Cardiac muscle cell (in vitro differentiated cells and primary cell): ENCODE measurements at regions not wholly inside any gene's neighbourhood (a gene's known extent, or its start where the extent isn't known, plus 50 kb on each side); places are given as distances from the start of the nearest gene placed in this dataset.

Source experiments
- DNase-seq, 2 donors: peaks; one replicate each; pipeline versions ENCODE4 v3.0.0 to v3.0.0-alpha.2; 2010 to 2017; ENCODE audit warnings: low read depth in 1 of 2, low spot score in 1 of 2
- H3K27ac ChIP-seq: fragments of 200-600 bp; sonication (generic); 2 replicates; pipeline ENCODE4 v1.5.1; 2016
- H3K27me3 ChIP-seq: fragments of 200-600 bp; sonication (generic); 2 replicates; pipeline ENCODE4 v1.6.0; 2016; ENCODE audit warnings: control low read depth
- H3K36me3 ChIP-seq: fragments of 200-600 bp; sonication (generic); 2 replicates; pipeline ENCODE4 v1.5.1; 2016; ENCODE audit warnings: control low read depth
- H3K4me1 ChIP-seq: fragments of 200-600 bp; sonication (generic); 2 replicates; pipeline ENCODE4 v1.8.1; 2017; ENCODE audit warnings: low read depth, mild to moderate bottlenecking, mixed run types
- H3K4me3 ChIP-seq: fragments of 200-600 bp; sonication (generic); 2 replicates; pipeline ENCODE4 v1.5.1; 2016; ENCODE audit warnings: mild to moderate bottlenecking
- H3K9me3 ChIP-seq: fragments of 200-600 bp; sonication (generic); 2 replicates; pipeline ENCODE4 v1.5.1; 2017; ENCODE audit warnings: low read depth, mild to moderate bottlenecking, control low read depth
- CTCF ChIP-seq: IDR thresholded peaks from 2 replicates; pipeline ENCODE4 v1.5.1; 2012; ENCODE audit warnings: low read depth, mild to moderate bottlenecking, low read length

GRCh38 chr12:93979189-93979588, 169.2 kb upstream of the PLXNC1 start:
- H3K4me3 ChIP-seq = no peak overlapping the region
- no peaks in the 10 kb centered on the region for H3K27me3 ChIP-seq
- peak; percentile 35 to 46 for DNase-seq
- no peaks in the 10 kb centered on the region for H3K9me3 ChIP-seq
- H3K27ac ChIP-seq = no peak overlapping the region
- no peaks in the 10 kb centered on the region for H3K36me3 ChIP-seq
- TF ChIP-seq CTCF = peak; percentile 40
- no peaks in the 10 kb centered on the region for H3K4me1 ChIP-seq

GRCh38 chr12:93980711-93981110, 167.7 kb upstream of the PLXNC1 start:
- Histone ChIP-seq H3K36me3 (no peaks in the 10 kb centered on the region), H3K4me3 (no peak overlapping the region), H3K9me3 (no peaks in the 10 kb centered on the region), H3K27ac (no peak overlapping the region), H3K27me3 (no peaks in the 10 kb centered on the region), H3K4me1 (no peaks in the 10 kb centered on the region)
- TF ChIP-seq CTCF = no peak
- DNase-seq = peak in 1 of 2 donors; percentile 16

- TF ChIP-seq CTCF = no peak
- H3K27ac ChIP-seq = no peak overlapping the region
- no peaks in the 10 kb centered on the region for H3K9me3 ChIP-seq
- H3K4me3 ChIP-seq = no peak overlapping the region
- no peaks in the 10 kb centered on the region for H3K4me1 ChIP-seq
- no peaks in the 10 kb centered on the region for H3K36me3 ChIP-seq
- DNase-seq = no peak
- H3K27me3 ChIP-seq = no peaks in the 10 kb centered on the region
Observed at GRCh38 chr12:93981411-93981810, 167.0 kb upstream of the PLXNC1 start.

- Histone ChIP-seq H3K4me3 (no peak overlapping the region), H3K4me1 (no peaks in the 10 kb centered on the region), H3K27ac (no peak overlapping the region), H3K36me3 (no peaks in the 10 kb centered on the region), H3K27me3 (no peaks in the 10 kb centered on the region), H3K9me3 (no peaks in the 10 kb centered on the region)
- DNase-seq = peak in 1 of 2 donors; percentile 53
- no peak for TF ChIP-seq CTCF
Observed at GRCh38 chr12:93982771-93983315, 165.5 kb upstream of the PLXNC1 start.

GRCh38 chr12:93984005-93984404, 164.4 kb upstream of the PLXNC1 start:
- H3K27ac ChIP-seq = no peak overlapping the region

More at GRCh38 chr12:93984005-93984404, 164.4 kb upstream of the PLXNC1 start:
- no peaks in the 10 kb centered on the region for H3K36me3 ChIP-seq
- no peaks in the 10 kb centered on the region for H3K9me3 ChIP-seq
- no peaks in the 10 kb centered on the region for H3K27me3 ChIP-seq
- DNase-seq = no peak
- H3K4me3 ChIP-seq = no peak overlapping the region
- no peak for TF ChIP-seq CTCF
- no peaks in the 10 kb centered on the region for H3K4me1 ChIP-seq
